HFFc6 (cell line): ENCODE measurements at regions not wholly inside any gene's neighbourhood (a gene's known extent, or its start where the extent isn't known, plus 50 kb on each side); places are given as distances from the start of the nearest gene placed in this dataset.
A peak's percentile ranks its signal among the peaks of the same experiment; 100 is the strongest.

Experiments
- DNase-seq: peaks from one replicate; pipeline ENCODE4 v3.0.0-alpha.2; 2018
- H3K27ac Mint-ChIP-seq: 2 replicates; pipeline ENCODE4 v1.8.0; 2020; ENCODE audit warnings: mild to moderate bottlenecking, mixed read lengths
- H3K27me3 Mint-ChIP-seq: 2 replicates; pipeline ENCODE4 v1.8.0; 2021; ENCODE audit warnings: mild to moderate bottlenecking, moderate library complexity, mixed read lengths; ENCODE audit not compliant: insufficient read depth
- H3K36me3 Mint-ChIP-seq: 2 replicates; pipeline ENCODE4 v1.8.0; 2021; ENCODE audit warnings: low read depth, mixed read lengths
- H3K4me1 Mint-ChIP-seq: 2 replicates; pipeline ENCODE4 v1.8.0; 2020; ENCODE audit warnings: low read depth, mixed read lengths
- H3K4me3 Mint-ChIP-seq: 2 replicates; pipeline ENCODE4 v1.8.0; 2020; ENCODE audit warnings: mild to moderate bottlenecking, moderate library complexity, mixed read lengths
- H3K9me3 Mint-ChIP-seq: 2 replicates; pipeline ENCODE4 v1.8.0; 2020; ENCODE audit warnings: mild to moderate bottlenecking, mixed read lengths
- TF ChIP-seq, protein P1 (sequence below): fragments of 200-600 bp; sonication (generic); IDR thresholded peaks from 2 replicates; pipeline ENCODE4 v1.5.0; 2021; ENCODE audit warnings: antibody characterized with exemption, mild to moderate bottlenecking

DNA sequence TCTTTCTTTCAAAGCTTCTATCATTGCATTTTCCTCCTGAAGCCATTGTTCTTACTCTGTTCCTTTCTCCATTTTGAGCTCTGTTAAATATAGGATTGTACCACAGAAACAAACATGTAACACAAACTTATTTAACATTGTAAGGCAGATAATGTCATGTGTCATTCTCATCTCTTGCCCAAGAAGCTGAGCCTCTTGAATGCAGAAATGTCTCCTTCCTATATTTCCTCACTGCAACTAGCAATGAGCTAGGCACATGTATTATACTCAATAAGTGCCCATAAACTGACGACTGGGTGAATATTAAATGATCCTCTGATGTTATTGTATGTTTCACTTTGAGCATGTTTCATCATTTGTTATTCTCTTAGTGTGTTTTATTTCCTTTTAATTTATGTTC is 56.7 kb upstream of the SLC7A11 start:
- Mint-ChIP-seq H3K4me3 (no peak overlapping the region), H3K9me3 (no peaks in the 10 kb centered on the region), H3K4me1 (peaks cover 24% of the 10 kb centered on the region), H3K27me3 (peaks cover 2% of the 10 kb centered on the region; the same call in 1 of the 2 replicates), H3K36me3 (no peaks in the 10 kb centered on the region), H3K27ac (no peak overlapping the region)
- DNase-seq: no peak
- TF ChIP-seq, protein P1, sequence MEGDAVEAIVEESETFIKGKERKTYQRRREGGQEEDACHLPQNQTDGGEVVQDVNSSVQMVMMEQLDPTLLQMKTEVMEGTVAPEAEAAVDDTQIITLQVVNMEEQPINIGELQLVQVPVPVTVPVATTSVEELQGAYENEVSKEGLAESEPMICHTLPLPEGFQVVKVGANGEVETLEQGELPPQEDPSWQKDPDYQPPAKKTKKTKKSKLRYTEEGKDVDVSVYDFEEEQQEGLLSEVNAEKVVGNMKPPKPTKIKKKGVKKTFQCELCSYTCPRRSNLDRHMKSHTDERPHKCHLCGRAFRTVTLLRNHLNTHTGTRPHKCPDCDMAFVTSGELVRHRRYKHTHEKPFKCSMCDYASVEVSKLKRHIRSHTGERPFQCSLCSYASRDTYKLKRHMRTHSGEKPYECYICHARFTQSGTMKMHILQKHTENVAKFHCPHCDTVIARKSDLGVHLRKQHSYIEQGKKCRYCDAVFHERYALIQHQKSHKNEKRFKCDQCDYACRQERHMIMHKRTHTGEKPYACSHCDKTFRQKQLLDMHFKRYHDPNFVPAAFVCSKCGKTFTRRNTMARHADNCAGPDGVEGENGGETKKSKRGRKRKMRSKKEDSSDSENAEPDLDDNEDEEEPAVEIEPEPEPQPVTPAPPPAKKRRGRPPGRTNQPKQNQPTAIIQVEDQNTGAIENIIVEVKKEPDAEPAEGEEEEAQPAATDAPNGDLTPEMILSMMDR: no peak

DNA sequence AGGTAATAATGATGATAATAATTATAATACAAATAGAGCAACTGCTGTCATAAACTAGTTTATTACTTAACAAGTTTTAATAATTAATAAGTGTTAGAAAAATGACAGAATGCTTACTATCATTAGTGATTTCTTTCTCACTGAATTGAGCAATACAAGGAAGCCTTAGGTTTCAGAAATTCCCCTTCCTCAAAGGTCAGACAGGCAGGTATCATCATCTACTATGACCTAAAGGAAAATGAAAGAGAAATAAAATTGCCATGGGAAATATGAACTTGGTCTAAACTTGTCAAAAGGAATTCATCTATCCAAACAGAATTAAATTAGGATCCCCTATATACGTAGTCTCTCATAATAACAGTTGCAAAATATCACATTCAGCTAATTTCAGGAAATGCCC is 56.3 kb upstream of the SLC7A11 start:
- Mint-ChIP-seq H3K4me3 (no peak overlapping the region; the same call in 1 of the 2 replicates), H3K4me1 (peaks cover 24% of the 10 kb centered on the region), H3K9me3 (no peaks in the 10 kb centered on the region), H3K27ac (no peak overlapping the region), H3K36me3 (no peaks in the 10 kb centered on the region), H3K27me3 (peaks cover 2% of the 10 kb centered on the region; the same call in 1 of the 2 replicates)
- no peak for DNase-seq
- TF ChIP-seq, protein P1: no peak

DNA sequence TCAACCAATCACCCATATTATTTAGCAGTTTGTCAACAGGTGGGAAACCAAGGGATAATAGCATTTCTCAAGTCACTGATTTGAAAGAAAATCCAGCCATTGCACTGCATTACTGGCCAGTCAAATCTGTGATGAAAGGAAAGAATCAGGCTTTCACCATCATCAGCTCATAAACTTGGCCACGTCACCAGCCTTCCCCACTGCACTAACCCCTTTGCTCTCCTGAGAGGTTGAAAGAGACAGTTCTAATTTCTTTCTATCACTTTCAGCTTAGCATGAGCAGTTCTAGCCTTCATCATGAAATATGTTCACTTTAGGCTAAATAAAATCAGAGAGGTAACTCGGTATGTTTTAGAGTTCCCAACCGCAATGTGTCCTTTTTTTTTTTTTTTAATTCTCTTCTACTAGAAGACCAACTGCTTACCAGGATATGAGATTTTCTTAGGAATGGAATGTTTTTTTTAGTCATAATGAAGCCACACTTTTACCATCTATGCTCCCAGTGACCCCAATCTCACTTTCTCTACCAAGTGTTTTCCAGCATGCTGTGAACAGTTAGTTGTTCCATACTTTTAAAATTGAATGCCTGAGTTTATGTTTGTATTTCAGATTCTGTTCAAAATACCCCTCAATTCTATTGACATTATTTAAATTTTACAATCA is 55.7 kb upstream of the SLC7A11 start:
- Mint-ChIP-seq H3K27me3 (peaks cover 2% of the 10 kb centered on the region; the same call in 1 of the 2 replicates), H3K36me3 (no peaks in the 10 kb centered on the region), H3K4me3 (peak overlapping the region; percentile 34; the same call in 1 of the 2 replicates), H3K27ac (no peak overlapping the region), H3K9me3 (no peaks in the 10 kb centered on the region), H3K4me1 (peaks cover 24% of the 10 kb centered on the region)
- TF ChIP-seq, protein P1: no peak
- peak; percentile 28 for DNase-seq

DNA sequence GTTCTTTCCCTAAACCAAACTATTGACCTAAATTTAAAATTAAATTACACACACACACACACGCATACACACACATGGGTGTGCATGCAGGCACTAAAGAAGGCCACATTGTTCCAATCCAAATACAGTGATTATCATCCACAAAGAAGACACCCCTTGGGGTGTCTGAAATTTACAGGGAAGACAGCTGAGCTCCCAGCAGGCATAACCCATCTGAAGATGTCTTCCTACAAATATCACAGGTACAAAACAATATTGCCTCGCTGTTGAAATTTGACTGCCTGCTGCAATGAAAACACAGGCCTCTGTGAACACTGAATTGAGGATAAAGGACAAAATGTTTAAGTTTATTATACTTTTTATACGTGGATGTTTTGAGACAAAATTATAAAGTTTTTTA is 50.2 kb upstream of the SLC7A11 start:
- TF ChIP-seq, protein P1: no peak
- DNase-seq: no peak
- no peaks in the 10 kb centered on the region for H3K9me3 Mint-ChIP-seq
- H3K4me3 Mint-ChIP-seq: no peak overlapping the region
- no peaks in the 10 kb centered on the region for H3K36me3 Mint-ChIP-seq
- H3K27me3 Mint-ChIP-seq: peaks cover 2% of the 10 kb centered on the region; the same call in 1 of the 2 replicates
- peaks cover under 1% of the 10 kb centered on the region; the same call in 1 of the 2 replicates for H3K4me1 Mint-ChIP-seq
- H3K27ac Mint-ChIP-seq: no peak overlapping the region
